ENCODE measurements at regions not wholly inside any gene's neighbourhood (a gene's known extent, or its start where the extent isn't known, plus 50 kb on each side); places are given as distances from the start of the nearest gene placed in this dataset.

DNA sequence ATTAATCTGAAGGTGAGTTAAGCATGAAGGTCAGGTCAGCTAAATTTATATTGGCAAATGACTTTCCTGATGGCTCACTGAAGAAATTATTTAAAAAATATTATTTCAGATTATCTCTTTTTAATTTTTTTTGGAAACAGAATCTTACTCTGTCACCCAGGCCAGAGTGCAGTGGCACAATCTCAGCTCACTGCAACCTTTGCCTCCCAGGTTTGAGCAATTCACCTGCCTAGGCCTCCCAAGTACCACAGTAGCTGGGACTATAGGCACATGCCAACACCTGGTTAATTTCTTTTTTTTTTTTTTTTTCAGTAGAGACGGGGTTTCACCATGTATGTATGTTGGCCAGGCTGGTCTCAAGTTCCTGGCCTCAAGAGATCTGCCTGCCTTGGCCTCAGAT lies 976.7 kb downstream of the TTLL7 start:
- no peak for ATAC-seq
- intact Hi-C loops (cut with DNase I): no loop called here

DNA sequence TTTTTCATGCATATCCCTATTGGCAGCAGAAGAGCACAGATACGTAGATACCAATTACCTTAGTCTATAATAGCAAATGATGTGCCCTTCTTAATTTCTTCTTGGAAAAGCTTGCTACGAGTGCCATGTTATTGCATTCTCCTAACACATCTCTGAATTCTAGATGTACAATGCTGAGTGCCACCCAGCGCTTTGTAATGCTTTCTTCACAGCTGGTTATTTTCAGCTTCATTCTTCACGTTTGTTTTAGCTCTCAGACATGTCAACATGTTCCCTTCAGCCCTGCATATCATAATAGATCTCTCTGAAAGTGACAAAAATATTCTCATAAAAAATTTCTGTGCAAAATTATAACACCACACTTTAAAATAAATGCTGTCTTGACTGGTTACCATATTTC lies 981.2 kb downstream of the TTLL7 start:
- DNase-seq (ENCODE audit: missing footprints) (no peak), ATAC-seq (peak; percentile 59)
- intact Hi-C loops (cut with DNase I): no loop called here

More for the DNA sequence above, 976.7 kb downstream of the TTLL7 start:
- no peak for DNase-seq (ENCODE audit: missing footprints)

DNA sequence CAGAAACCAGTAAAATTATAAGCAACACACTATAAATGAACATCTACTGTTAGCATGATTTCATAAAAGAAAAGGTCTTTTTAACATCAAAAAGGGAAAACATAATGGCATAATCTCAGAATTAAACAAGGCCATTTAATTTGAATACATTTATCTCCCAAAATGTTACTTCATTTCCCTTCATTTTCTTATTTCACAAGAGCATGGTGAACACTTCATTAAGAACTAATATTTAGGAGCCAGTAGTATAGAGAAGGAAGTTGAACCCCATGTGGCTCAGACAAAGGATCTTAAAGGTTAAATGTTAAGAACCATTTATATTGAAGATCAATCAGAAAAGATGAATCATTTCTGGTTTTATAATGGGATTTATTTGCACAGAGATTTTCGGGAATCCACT lies 981.7 kb downstream of the TTLL7 start:
- ATAC-seq (no peak), DNase-seq (ENCODE audit: missing footprints) (no peak)
- intact Hi-C loops (cut with DNase I): no loop called here

GRCh38 chr1:83016354-83016849 lies 982.5 kb downstream of the TTLL7 start:
- ATAC-seq: no peak
- intact Hi-C loops (cut with DNase I): no loop called here
- DNase-seq (ENCODE audit: missing footprints): no peak

- intact Hi-C loops (cut with DNase I): no loop called here
- no peak for ATAC-seq
- DNase-seq (ENCODE audit: missing footprints): no peak
These were observed 983.8 kb downstream of the TTLL7 start for GRCh38 chr1:83015163-83015562.

- no peak for ATAC-seq
- intact Hi-C loops (cut with DNase I): no loop called here
- DNase-seq (ENCODE audit: missing footprints): no peak
These were observed 986.0 kb downstream of the TTLL7 start for GRCh38 chr1:83012950-83013349.

- no peak for ATAC-seq
- intact Hi-C loops (cut with DNase I): no loop called here
These were observed 987.7 kb downstream of the TTLL7 start for GRCh38 chr1:83011265-83011664.

GRCh38 chr1:83006271-83006670 lies 992.7 kb downstream of the TTLL7 start:
- ATAC-seq (no peak), DNase-seq (ENCODE audit: missing footprints) (no peak)
- intact Hi-C loops (cut with DNase I): no loop called here

More at GRCh38 chr1:83011265-83011664, 987.7 kb downstream of the TTLL7 start:
- no peak for DNase-seq (ENCODE audit: missing footprints)

DNA sequence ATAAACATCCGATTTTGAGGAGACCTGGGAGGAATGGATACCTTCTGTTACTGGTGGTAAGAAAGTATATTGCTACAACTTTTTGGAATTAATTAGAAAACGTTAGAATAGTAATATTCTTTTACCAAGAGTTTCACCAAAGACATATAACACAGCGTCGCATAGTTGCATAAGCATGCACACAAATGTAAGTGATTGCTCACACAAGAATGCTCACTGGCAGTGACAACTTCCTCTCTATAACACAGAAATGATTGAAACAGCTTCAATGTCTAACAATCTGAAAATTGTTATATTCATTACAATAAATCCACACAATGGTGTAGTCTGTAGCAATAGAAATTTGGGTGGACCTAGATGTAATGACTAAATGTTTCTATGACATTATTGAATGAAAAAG lies 998.6 kb downstream of the TTLL7 start:
- intact Hi-C loops (cut with DNase I): no loop called here
- ATAC-seq (no peak), DNase-seq (ENCODE audit: missing footprints) (no peak)

GRCh38 chr1:82995951-82996350 lies 1003.0 kb downstream of the TTLL7 start:
- intact Hi-C loops (cut with DNase I): no loop called here
- DNase-seq (ENCODE audit: missing footprints) (no peak), ATAC-seq (no peak)

- no peak for ATAC-seq
- no peak for DNase-seq (ENCODE audit: missing footprints)
- intact Hi-C loops (cut with DNase I): no loop called here
These were observed 1004.2 kb downstream of the TTLL7 start for GRCh38 chr1:82994616-82995263.

DNA sequence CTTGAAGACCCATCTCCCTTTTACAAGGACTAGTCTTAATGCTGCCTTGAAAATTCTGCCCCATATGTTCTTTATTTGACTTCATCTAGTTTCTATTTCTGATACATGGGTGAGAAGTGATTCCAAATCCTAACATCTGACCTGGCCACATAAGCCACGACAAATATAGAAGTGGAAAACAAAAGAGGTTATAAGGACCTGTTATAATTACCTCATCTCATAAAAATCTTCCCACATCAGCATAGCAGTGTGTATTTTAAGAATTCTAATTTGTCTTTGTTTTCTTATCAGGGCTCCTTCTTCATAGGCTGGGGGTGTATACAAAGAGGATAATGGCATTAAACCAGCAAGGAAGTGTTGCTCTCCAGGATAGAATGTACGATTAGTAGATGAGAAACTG lies 1007.4 kb downstream of the TTLL7 start:
- no peak for ATAC-seq
- intact Hi-C loops (cut with DNase I): no loop called here
- DNase-seq (ENCODE audit: missing footprints): no peak

GRCh38 chr1:82979593-82980236 lies 1019.2 kb downstream of the TTLL7 start:
- intact Hi-C loops (cut with DNase I): no loop called here
- DNase-seq (ENCODE audit: missing footprints) (no peak), ATAC-seq (no peak)

- ATAC-seq (no peak), DNase-seq (ENCODE audit: missing footprints) (no peak)
- intact Hi-C loops (cut with DNase I): no loop called here
These were observed 1020.2 kb downstream of the TTLL7 start for GRCh38 chr1:82978461-82979324.

GRCh38 chr1:82972841-82973553 lies 1025.9 kb downstream of the TTLL7 start:
- DNase-seq (ENCODE audit: missing footprints) (no peak), ATAC-seq (no peak)
- intact Hi-C loops (cut with DNase I): no loop called here

- DNase-seq (ENCODE audit: missing footprints) (no peak), ATAC-seq (no peak)
- intact Hi-C loops (cut with DNase I): no loop called here
These were observed 1029.6 kb downstream of the TTLL7 start for GRCh38 chr1:82969340-82969739.

DNA sequence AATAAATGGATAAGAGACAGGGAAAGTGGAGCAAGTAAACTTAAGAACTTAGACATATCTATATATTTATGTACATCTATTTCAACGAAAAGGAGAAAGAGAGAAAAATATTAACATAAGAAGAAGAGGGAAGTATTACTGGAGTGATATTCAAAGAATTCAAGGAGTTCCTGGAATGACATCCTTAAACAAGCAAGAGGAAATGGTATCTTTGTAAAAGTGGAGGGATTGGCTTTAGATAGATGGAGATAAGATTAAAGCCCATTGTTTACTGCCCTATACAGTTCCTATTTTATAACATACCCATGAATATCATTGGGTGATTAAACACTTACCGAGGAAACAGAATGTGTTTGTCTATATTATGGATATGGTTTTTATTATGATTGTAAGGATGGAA lies 1036.3 kb downstream of the TTLL7 start:
- intact Hi-C loops (cut with DNase I): no loop called here
- DNase-seq (ENCODE audit: missing footprints) (no peak), ATAC-seq (no peak)

DNA sequence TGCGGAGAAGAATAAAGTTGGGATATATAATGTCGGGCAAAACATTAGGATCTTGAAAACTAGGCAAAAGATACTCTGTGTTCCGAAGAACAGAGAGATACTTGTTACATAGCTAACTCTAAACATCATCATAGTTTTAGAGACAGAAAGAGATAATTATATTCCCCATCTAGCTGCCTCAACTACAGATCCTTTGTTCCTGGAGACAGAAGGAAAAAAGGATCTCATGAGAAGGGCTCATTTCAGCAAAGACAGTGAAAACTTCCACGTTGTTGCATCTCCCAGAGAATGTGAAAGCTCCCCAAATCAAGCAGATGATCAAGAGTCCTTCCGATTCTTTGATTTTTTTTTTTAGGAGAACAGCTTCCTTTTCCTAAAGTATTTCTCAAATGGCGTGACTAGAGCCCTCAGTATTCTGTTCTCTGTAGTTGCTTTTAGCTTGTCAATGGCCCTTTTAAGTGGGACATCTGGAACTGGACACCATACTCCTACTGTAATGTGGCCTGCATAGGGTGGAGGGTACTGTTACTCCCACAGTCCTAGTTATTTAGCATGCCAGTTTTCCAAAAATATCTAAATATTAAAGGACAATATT lies 1048.2 kb downstream of the TTLL7 start:
- DNase-seq (ENCODE audit: missing footprints) (no peak), ATAC-seq (no peak)
- intact Hi-C loops (cut with DNase I): no loop called here

DNA sequence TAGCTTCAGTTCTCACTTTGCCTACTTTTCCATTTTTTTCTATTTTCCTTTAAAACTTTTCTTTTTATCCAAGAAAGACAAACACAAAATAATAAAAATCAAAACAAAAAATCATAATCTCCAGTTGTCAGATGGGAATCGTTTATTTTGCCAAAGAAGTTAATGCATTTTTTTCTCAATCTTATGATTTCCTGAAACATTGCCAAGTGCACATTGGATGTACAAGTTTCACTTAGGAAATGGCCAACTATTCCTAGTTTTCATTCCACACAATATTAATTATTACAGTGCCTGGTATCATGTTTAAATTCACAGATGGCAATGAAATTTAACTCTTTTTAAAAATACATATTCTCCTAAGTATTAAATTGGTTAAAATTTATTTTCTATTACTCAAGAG lies 1050.5 kb downstream of the TTLL7 start:
- ATAC-seq: no peak
- intact Hi-C loops (cut with DNase I): no loop called here
- DNase-seq (ENCODE audit: missing footprints): no peak

All from Right ventricle myocardium inferior (tissue), 1 donor.